GM18909 (cell line): ENCODE measurements at regions not wholly inside any gene's neighbourhood (a gene's known extent, or its start where the extent isn't known, plus 50 kb on each side); places are given as distances from the start of the nearest gene placed in this dataset.
A peak's percentile ranks its signal among the peaks of the same experiment; 100 is the strongest.
"Not testable (repeated sequence)": the region's sequence is repeated elsewhere in the genome, so short reads cannot be mapped to it uniquely, and the experiment has no call there.

Experiments used
- ATAC-seq: cut with Tn5 transposase; IDR thresholded peaks from one replicate; pipeline ENCODE4 v1.9.1; 2021; ENCODE audit warnings: mild to moderate bottlenecking; ENCODE audit not compliant: unreplicated experiment, poor library complexity

DNA sequence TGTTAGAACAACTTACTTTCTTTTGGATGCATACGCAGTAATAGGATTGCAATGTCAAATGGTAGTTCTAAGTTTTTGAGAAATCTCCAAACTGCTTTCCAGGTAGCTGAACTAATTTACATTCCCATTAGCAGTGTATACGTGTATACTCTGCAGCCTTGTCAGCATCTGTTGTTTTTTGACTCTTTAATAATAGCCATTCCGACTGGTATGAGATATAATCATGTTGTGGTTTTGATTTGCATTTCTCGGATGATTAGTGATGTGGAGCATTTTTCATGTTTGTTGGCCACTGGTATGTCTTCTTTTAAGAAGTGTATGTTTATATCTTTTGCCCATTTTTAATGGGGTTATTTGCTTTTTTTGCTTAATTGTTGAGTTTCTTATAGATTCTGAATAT is 76.9 kb upstream of the HNRNPA1L2 start:
- peak; percentile 94 for ATAC-seq

DNA sequence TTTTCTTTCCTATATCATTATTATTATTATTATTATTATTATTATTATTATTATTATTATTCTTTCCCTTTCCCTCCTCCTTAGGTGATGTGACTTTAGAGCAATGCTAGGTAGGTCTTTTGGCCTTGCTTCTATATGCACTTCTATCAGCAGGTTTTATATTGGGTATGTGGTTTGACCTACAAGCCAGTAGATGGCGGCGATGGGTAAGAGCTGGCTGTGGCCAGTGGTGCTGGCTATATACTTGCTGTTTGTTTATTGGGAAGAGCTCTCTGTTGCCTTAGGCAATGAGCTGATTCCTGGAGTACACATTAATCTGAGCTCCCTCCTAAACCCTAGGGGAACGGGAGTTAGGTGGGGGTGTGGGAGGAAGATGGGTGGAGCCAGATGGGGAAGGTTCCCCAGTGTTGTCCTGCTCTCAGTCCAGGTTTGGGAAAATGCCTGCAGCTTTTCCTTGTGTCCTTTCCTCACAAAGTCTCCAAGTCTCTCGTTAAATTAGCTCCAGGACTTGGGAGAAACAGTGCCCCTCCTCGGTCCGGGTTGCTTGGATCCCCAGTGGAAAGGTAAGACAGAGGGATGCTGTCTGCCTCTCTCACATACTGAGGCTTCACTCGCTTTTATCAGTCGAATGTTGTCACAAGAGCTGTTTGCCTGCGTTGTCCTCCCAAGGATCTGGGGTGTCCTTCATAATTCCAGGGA is 72.2 kb upstream of the HNRNPA1L2 start:
- ATAC-seq: peak; percentile 66

DNA sequence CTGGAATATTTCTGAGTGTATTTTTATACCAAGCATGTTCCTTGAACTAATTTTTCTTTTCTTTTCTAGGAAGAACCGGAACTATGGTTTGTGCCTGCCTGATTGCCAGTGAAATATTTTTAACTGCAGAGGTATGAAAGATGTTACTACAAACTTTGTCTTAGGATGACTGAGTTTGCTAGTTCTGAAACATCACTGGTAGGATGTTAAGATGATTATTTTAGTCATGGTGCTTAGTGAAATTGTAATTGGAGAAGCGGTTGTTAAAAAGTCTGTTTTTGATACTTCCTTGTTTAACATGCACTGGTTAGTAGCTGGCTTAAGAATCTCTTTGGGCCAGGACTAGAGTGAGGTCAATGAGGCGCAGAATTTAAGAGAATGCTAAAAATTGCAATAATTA is 71.1 kb upstream of the HNRNPA1L2 start:
- ATAC-seq: not testable (repeated sequence)

DNA sequence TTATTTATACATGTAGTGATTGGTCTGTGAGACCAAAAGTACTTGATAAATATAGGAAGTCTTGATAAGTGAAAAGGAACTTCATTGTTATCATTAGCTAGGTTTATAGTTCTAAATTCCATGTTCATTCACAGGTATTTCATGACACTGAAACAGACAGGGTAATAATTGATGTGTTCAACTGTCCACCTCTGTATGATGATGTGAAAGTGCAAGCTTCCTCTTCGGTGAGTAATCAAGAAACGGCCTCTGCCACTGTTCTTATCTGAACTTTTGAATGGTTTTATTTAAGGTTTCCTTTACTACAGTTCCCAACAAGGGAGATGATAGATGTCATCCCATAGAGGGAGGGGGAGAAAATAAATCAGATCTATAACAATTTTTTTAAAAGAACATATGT is 59.3 kb upstream of the HNRNPA1L2 start:
- ATAC-seq: peak; percentile 77
